HL-60 (cell line): ENCODE measurements at regions not wholly inside any gene's neighbourhood (a gene's known extent, or its start where the extent isn't known, plus 50 kb on each side); places are given as distances from the start of the nearest gene placed in this dataset.

ENCODE experiments used
- CTCF ChIP-seq: IDR thresholded peaks from one replicate; pipeline ENCODE4 v1.5.1; 2011; ENCODE audit warnings: low read length, control low read depth, inconsistent platforms; ENCODE audit not compliant: insufficient read depth
- POLR2AphosphoS5 ChIP-seq: IDR thresholded peaks from 2 replicates; pipeline ENCODE4 v1.6.1; 2012; ENCODE audit warnings: low read depth
- REST ChIP-seq: IDR thresholded peaks from 2 replicates; pipeline ENCODE4 v1.6.1; 2012; ENCODE audit warnings: low read depth; ENCODE audit not compliant: insufficient replicate concordance

- TF ChIP-seq CTCF (no peak), REST (no peak), POLR2AphosphoS5 (no peak)
Measured at GRCh38 chr3:87595798-87596197, 319.4 kb upstream of the POU1F1 start.
